NCI-H774 (cell line): ENCODE measurements at regions not wholly inside any gene's neighbourhood (a gene's known extent, or its start where the extent isn't known, plus 50 kb on each side); places are given as distances from the start of the nearest gene placed in this dataset.

Experiments
- DNase-seq: peaks from one replicate; lab custom pipeline; 2025; lab: John Stamatoyannopoulos, UW

DNA sequence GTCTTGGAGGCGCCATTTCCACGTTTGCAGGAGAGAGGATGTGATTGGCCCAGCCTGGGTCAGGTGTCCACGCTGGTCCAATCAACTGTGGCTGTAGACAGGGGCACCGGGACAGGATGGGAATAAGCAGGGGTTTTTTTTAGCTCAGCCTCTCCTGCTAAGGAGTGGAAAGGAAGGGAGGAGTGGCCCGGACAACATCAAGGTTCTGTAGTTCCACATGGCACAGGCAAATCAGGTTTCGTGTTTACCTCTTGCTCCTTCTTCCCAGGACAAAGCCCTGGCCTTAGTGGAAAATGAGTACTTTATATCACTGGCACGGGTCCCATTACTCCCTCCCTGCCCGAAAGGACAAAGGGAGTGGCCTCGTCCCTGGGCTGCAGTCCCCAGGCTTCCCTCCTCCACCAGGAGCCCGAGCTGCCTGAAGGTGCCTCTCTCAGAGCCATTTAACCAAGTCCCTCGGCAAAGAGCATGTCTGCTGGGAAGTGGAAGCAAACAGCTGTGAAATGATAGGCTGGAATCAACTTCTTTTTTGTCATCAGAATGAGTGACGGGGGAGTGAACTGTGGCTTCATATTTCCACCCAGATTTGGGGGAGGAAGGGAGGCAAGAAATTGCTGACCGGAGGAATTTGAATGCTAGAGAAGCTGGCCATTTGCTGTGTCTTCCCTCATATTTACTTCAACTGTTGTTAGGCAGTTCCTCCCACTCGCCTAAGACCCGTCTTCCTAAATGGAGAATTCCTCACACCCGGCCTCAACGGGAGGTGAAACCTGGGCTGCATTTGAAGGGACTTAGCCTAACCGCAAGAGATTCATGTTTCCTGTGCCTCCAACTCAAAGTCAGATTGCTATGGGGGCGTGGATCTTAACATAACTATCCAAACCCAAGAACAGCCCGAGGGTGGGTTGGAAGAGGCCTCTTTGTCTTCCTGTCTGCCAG, 84.9 kb upstream of the SLC44A3 start:
- no peak for DNase-seq

DNA sequence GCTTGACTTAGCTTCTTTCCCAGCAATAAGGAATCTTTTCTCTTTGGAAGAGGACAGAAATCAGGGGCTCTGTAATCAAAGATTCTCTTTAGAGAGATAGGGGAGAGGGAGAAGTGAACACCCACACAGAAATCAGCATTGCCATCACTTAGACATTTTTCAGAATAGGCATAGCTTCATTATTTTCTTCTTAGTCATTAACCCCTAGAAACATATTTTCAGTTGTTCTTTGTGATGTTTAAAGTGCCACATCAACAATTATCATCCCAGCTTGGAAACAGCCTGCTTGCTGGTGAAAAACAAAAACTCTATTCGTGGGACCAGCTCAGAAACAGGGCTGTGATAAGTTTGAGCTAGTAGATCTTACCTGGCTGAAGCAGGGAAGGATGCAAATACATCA, 88.3 kb upstream of the SLC44A3 start:
- DNase-seq, result no peak

DNA sequence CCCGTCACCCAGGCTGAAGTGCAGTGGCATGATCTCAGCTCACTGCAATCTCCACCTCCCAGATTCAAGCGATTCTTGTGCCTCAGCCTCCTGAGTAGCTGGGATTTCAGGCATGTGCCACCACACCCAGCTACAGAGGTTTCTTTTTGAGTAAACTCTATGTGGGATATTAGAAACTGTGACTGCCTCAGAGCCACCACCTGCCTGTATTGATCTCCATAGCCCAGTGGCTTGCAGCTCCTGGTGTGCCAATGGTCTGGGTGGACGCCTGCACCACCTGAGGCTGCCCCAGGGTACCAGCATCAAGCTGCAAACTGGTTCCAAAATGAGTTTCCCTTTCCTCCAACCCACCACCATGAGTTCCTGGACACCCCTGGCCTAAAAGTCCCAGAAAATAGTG, 89.7 kb upstream of the SLC44A3 start:
- DNase-seq, result no peak

DNA sequence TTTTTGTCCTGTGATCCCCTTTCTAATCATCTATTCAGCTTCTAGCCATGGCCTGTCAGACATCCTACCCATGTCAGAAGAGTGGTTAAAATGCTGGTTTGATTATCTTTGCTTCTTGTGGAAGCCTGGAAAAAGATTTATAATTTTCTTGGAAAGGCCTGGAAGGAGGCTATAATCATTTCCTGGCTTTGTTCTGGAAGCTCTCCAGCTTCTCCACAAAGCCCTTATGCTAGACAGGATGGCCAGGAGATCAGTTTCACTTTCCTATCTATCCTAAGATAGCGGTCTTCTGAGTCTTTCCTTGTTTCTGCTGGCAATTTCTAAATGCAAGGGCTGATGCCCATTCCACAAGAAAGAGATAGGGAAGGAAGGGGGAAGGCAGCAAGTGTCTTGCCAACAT, 90.9 kb upstream of the SLC44A3 start:
- no peak for DNase-seq

DNA sequence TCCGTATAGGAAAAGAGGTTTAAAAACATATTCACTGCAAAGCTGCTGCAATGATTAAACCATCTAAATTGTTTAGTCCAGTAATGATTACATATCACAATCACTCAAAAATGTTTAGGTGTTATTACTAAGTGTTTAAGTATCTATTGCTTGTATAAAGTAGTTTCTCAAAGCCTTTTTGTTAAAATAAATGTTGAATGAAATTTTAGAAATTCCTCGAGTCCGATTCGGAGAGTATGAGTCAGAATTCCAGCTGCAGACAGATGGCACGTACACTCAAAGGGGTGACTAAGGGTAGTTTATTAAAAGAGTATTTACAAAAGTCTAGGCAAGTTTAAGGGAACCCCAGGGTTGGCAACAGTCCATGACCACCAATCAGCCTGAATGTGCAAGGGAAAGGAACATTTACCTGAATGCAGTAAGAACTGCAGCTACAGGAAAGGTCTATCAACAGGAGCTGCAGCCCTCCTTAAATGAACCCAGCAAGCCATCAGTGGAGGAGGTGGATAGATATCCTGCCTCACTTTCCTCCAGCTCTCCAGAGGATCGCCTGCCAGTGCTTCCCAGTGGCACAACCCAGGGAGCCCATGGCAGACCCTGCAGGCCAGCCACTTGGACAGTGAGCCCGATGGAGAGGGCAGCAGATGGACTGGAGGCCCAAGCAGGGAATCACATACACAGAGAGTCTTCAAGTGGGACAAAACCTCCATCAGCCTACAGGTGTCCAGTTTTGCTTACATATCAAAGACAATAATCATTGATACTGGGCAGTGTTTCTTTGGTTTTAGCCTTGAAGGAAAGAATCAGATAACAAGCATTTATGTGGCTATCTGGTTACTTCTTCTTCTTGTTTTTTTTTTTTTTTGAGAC, 92.1 kb upstream of the SLC44A3 start:
- DNase-seq, result no peak

DNA sequence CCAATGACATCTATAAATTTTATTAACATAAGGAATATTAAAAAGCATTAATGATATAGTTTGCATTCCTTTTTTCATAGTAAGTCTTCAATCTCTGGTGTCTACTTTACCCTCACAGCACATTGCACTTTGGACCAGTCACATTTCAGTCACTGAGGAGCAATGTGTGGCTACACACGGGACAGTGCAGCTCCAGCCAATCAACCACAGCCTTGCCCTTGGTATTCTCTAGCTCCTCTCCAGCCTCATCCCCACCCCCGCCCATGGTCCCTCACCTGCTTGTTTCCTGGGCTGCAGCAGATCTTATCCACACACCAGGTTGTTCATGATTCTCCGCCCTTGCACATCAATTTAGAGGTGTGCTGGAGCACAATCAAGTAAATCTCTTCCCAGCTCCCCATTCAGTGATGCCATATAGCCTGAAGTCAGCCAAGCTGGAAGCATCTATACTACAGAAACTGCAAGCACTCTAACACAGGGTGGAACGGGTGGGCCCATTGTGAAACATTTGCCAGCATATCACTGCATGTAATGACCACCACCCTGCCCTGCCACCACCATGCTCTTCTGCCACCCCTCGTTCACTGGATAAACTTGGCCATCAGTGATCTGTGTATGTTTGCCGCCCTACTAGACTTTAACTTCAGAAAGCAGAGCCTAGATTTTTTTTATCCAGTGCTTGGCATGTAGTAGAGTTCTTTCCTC, 93.0 kb upstream of the SLC44A3 start:
- DNase-seq, result no peak

DNA sequence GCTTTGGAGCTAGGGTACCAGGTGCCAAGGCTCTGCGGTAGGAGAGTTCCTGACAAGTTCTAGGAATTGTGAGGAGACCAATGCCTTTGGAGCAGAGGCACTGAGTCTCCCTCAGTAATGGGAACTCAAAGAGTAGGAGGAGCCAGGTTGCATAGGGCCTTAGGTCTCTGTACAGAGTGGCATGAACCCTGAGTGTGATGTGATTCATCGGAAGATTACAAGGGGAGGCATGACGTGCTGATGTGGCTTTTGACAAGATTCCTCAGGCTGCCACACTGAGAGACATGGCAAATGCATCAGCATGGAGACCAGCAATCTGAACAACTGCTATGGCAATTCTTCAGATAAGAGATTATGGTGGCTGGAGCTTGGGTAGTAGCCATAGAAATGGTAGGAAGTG, 94.6 kb upstream of the SLC44A3 start:
- DNase-seq, result no peak

DNA sequence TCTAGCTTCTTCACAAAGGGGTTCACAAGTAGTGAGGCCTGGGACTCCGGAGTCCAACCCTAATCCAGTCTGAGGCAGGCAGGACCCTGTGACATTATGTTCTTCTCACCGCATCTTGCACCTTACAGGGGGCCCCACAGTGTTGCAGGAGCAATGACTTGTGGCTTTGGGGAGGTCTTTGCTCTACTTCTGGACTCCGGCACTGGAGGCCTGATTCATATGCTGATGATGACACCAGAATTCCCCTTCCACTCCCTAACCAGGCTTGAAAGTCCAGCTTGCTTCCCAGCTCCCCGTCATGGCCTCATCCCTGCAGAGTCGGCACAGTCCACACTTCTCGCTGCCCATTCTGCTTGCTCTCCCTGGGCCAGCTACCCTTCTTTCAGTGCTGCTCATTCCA, 96.3 kb upstream of the SLC44A3 start:
- no peak for DNase-seq

DNA sequence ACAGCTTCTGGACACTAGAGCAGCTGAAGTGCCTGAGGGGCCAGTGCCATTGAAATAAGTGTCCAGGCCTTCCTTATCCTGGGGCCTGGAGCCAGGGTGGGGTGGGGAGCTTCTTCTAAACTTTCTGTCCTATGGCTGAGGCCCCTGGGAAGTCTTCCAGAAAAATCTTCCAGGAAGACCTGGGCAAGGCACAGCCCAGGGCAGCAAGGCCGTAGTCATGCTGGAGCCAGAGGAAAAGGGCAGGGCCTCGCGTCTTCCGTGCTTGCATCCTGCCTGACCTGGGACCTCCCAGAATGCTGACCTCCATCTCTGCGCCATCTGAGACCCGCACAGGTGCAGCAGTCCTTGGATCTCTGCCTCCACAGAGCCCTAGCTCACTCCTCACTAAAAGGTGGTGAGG, 96.7 kb upstream of the SLC44A3 start:
- DNase-seq, result no peak

DNA sequence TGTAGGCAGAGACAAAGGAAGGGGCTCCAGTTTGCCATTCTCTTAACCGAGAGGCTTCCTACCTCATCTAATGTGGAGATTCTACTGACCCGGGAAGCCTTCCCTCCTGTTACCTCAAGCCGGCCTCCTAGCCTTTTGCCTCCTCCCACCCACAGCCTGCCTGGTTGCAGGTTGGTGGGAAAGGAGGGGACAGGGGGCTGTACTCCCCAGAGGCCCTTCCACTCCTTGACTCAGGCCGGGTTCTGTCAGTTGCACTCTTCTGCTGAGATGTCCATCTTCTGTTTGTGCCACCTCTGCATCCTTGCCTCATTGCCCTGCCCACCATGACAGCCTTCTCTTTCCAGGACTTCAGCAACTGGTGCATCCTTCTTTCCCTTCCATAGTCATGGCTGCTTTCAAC, 98.0 kb upstream of the SLC44A3 start:
- no peak for DNase-seq

DNA sequence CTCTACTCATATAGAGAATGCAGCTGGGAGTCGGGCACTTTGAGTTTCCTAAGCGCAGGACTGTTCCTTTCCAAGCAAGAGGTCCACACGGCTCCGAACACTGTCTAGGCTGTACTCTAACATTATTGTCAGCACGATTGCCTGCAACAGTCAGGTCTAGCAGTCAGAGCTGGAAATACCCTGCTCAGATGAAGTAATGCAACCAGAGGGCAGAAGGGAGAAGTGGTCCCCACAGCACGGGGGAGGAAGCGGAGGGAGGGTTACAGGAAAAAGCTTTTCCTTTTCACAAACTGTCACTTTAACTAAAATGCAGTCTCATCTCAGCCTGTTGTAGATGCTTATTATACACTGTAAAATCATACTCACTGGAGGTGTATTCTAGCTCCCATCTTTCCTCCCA, 98.9 kb upstream of the SLC44A3 start:
- DNase-seq, result no peak

DNA sequence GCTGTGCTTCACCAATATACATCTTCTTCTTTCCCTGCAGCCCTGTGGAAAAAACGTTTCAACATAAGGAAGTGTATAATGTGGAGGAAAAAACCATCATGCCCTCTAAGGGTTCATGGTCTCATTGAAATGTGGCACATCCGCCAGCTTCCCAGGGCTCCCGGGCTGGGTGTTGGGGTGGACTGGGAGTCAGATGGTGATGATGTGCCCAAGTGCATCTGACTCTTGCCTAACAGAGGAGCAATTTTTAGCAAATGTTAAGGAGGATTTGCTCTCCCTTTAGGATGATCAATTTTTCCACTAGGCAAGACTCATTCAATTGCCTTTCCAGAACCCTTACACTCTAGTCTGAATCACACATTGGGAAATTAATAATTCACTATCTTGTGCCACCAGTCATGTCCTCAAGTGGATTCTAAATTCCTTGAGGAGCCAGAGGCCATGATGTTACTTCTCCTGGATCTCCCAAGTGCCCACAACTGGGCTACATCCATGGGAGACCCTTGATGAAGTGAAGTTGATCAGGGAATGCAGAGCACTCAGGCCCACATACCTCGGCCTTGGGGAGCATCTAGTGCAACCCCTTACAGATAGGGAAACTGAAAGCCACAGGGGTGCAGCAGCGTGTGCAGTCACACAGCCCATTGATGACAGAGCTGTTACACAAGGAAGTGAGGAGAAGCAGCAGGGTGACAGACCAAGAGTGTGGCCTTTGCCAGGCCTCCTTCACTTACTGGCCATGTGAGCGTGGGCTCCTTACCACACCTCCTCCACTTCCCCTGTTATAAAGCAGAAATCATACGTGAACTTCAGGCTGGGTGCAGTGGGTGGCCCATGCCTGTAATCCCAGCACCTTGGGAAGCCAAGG, 100.0 kb upstream of the SLC44A3 start:
- DNase-seq, result no peak

DNA sequence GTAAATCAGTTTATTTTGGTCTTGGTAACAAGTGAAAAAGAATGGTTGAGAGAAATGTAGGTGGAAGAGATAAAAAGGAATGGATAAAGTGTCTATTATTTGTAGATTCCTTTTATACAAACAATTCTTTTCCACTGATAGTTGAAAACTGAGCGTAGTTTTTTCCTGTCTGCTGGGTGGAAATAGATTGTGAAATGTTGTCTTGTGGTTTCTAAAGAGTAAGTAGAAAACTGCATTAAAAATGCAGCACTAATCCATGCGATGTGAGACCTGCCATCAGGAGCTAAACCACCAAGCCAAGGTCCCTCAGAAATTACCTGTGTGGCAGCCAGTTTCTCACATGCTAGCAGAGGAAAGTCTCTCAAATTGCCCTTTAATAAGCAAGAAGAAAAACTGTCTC, 103.2 kb upstream of the SLC44A3 start:
- no peak for DNase-seq

DNA sequence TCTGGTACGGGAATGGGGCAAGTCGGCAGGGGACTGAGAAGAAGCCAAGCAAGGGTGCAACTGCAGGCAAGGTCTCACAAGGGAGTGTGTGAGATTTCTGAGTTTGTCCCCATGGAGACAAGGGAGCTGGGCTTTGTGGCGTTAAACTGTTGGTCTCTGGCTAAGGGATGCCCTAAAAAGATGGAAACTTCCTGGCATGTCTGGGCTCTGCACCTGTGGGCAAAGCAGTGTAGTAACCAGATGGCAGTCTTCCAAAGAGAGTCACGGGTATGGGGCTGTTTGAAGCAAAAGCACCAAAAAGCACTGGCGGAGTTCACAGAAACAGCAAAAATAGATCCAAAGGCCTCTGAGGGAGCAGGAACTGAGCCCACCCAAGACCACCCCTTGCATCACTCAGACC, 104.8 kb upstream of the SLC44A3 start:
- DNase-seq, result no peak

DNA sequence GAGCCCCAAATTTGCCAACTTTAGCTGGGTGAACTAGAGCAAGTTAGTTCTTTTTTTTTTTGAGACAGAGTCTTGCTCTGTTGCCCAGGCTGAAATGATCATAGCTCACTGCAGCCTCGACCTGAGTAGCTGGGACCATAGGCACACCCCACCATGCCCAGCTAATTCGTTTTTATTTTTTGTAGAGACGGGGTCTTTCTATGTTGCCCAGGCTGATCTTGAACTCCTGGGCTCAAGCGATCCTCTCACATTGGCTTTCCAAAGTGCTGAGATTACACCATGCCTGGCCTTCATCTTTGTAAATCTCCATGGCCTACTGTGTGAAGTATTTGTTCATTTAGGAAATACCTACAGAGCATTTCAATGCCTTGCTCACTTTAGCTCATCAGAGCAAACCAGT, 105.6 kb upstream of the SLC44A3 start:
- no peak for DNase-seq

DNA sequence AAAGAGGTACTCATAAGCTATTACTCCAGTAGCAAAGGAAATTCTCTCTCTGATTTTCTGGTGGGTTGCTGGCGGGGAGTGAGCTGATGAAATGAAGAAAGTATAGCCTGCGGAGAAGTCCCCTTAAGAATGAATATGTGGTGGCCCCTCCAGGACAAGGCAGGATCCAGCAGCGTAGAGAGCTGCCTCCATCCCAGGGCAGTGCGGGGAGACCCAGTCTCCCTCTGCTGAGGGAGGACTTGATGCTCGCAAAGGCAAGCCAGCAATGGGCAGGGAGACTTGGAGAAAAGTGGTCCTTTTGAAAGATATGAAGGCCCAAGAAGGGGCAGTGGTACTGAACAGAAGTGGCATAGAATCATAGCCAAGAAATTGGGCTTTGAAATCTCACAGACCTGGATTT, 106.0 kb upstream of the SLC44A3 start:
- no peak for DNase-seq

DNA sequence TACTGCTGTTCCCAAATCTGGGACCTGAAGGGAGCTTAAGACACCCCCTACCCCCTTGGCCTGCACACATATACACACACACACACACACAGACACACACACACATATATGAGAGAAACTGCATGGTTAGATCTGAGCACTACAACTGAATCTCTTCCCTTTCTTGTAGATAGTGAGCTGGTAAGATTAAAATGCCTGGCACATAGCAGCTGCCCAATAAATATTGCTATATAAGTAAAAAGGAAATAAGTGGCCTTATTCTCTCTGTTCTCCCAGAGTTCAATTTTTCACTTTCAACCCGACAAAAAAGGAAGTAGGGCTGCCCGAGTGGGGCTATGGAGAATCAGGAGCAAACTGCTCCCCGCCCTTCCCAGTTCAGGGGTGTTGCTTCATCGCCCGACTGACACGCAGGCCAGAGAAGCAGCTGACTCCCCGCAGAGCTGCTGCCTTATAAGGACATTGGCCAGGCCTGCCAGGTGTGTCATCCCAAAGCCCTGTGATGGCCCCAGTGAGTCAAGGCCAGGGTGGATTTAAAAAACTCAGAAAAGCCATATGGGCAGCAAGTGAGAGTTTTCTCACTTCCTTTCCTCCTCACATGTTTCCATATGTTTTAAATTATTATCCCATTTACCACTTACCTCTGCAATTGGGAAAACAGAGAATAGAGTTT, 106.5 kb upstream of the SLC44A3 start:
- peak; percentile 14 for DNase-seq

DNA sequence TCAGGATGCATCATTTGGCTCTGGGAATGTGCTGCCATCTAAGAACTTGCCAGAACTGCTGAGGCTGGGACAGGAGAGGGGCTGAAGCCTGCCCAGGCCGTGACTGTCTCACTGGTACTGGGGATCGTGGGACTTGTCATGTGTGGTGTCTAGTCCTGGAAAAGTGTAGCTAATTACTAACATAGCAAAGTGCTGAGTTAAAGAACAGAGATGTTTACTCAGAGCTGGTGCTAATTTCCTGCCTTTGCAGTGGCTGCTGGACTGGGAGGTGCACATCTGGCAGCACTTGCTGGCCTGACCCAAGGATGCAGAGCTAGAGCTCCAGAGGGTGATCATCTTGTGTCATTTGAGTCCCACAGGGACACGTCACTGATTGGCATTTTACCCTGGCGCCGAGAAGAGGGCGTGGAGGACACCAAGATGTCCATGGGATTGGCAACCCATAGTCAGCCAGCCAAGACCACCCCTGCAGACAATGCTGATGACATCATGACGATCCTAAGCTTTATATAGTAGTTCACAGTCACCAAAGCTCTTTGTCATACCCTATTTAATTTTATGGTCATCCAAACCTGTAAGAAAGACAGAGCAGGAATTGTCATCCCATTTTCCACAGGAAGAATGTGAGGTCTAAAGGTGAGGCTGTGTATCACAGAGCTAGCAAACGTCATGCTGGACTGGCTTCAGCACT, 110.1 kb upstream of the SLC44A3 start:
- DNase-seq, result no peak

DNA sequence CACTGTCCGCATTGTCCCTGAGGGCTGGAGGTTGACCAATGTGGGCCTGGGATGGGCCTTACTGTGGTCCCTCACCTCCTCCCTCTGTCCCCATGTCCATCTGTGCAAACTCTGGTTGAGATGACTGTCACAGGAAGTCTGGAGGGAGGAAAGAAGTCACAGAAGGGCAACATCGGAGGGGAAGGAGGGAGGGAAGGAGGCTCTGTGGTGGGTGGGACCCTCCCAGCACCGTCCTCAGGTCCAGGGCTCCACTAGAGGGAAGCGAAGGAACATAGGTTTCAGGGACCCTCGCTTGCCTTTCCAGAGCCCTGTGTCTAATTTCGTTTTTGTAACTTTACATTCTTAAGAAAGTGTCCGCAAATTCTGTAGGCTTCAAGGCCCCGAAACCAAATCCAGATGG, 111.3 kb upstream of the SLC44A3 start:
- no peak for DNase-seq

DNA sequence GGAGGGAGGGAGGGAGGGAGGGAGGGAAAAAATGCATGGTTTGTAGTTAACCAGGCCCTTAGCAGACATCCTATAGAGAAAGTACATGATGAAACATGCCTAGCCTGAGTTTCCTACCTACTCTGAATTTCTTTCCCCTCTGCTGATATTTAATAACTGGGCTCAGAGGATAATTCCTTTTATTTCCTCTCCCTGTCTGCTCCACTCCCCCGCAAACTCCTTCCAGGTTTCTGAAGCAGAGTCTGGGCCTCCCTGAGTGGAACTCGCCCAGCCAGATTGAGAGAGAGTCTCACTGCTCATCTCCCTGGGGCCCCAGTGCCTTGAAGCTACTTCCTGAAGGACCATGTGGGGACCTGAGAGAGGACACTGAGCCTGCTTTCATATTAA, 111.9 kb upstream of the SLC44A3 start:
- DNase-seq, result no peak
